Mesothelial cell of epicardium (in vitro differentiated cells): ENCODE measurements at regions not wholly inside any gene's neighbourhood (a gene's known extent, or its start where the extent isn't known, plus 50 kb on each side); places are given as distances from the start of the nearest gene placed in this dataset.
"Not testable (repeated sequence)": the region's sequence is repeated elsewhere in the genome, so short reads cannot be mapped to it uniquely, and the experiment has no call there.

Source experiments
- DNase-seq, 2 experiments: peaks; one replicate each; pipeline ENCODE4 v3.0.0; 2021; ENCODE audit warnings: low spot score in 2 of 2; ENCODE audit not compliant: unreplicated experiment in 2 of 2
- H3K27ac Mint-ChIP-seq: 2 replicates; pipeline ENCODE4 v1.8.0; 2021; ENCODE audit warnings: mixed read lengths
- H3K27me3 Mint-ChIP-seq: 2 replicates; pipeline ENCODE4 v1.8.0; 2021; ENCODE audit warnings: low read depth, mixed read lengths
- H3K36me3 Mint-ChIP-seq: 2 replicates; pipeline ENCODE4 v1.8.0; 2021; ENCODE audit warnings: mixed read lengths
- H3K4me1 Mint-ChIP-seq: 2 replicates; pipeline ENCODE4 v1.8.0; 2021; ENCODE audit warnings: mixed read lengths
- H3K4me3 Mint-ChIP-seq: 2 replicates; pipeline ENCODE4 v1.8.0; 2021; ENCODE audit warnings: mild to moderate bottlenecking, moderate library complexity, mixed read lengths
- H3K9me3 Mint-ChIP-seq: 2 replicates; pipeline ENCODE4 v1.8.0; 2021; ENCODE audit warnings: mixed read lengths
- TF ChIP-seq, protein P1 (sequence below): fragments of 200-600 bp; sonication (generic); IDR thresholded peaks from one replicate; pipeline ENCODE4 v1.5.0; 2021; ENCODE audit warnings: antibody characterized with exemption; ENCODE audit not compliant: unreplicated experiment

DNA sequence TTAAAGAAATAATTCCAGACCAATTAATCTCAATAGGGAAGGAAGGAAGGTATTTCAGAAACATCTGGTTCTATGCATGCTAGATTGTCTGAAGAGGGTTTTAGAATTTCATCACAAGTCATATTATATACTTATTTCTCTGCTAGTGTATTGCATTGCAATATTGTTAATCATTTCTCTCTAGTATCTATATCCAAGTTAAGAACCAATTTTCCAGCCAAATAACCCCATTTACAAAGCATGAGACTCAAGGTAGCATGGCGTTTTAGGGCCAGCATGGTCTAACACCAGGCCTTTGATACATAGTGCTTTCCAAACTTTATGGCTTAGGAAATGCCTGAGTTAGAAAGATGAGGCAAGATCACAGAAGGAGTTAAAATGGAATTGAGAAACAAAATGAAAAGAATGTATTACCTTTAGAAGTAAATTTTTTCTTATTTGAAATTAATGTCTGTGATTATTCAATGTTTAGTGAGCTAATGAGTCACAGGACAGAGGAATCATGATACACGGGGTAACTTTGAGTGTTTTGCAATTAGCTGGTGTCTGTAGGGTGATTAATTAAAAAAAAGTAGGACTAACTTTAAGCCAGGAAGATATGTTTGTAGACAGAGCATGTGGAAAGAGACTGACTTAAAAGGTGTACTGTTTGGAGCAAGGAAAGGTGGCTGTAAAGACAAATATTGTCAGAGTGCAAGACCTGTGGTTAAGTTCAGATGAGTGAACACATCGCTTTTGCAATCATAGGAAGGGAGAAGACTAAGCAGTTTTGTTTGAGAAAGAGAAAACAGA, 1006.2 kb upstream of the CITED2 start:
- H3K27ac Mint-ChIP-seq: no peak overlapping the region
- DNase-seq: no peak
- no peak overlapping the region for H3K4me3 Mint-ChIP-seq
- peaks cover 3% of the 10 kb centered on the region for H3K4me1 Mint-ChIP-seq
- H3K27me3 Mint-ChIP-seq: no peaks in the 10 kb centered on the region
- TF ChIP-seq, protein P1, sequence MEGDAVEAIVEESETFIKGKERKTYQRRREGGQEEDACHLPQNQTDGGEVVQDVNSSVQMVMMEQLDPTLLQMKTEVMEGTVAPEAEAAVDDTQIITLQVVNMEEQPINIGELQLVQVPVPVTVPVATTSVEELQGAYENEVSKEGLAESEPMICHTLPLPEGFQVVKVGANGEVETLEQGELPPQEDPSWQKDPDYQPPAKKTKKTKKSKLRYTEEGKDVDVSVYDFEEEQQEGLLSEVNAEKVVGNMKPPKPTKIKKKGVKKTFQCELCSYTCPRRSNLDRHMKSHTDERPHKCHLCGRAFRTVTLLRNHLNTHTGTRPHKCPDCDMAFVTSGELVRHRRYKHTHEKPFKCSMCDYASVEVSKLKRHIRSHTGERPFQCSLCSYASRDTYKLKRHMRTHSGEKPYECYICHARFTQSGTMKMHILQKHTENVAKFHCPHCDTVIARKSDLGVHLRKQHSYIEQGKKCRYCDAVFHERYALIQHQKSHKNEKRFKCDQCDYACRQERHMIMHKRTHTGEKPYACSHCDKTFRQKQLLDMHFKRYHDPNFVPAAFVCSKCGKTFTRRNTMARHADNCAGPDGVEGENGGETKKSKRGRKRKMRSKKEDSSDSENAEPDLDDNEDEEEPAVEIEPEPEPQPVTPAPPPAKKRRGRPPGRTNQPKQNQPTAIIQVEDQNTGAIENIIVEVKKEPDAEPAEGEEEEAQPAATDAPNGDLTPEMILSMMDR: no peak
- peaks cover 4% of the 10 kb centered on the region for H3K36me3 Mint-ChIP-seq
- peaks cover 11% of the 10 kb centered on the region for H3K9me3 Mint-ChIP-seq

DNA sequence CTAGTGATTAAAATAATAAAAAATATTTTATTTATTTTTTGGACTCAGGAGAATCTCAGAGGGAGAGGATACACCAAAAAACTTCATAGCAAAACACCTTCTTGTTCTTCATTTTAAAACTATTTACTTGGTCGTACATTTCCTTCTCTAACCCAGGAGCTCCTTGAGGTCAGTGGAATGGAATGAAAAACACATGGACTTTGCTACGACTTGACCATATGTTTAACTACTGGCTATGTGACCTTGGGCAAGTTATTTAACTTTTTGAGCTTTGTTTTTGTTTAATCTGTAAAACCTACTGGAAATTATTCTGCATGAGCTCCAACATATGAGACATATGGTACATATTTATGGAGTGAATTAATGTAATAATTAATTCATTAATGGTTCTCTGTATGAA, 1005.5 kb upstream of the CITED2 start:
- H3K4me1 Mint-ChIP-seq: peaks cover 3% of the 10 kb centered on the region
- no peaks in the 10 kb centered on the region for H3K27me3 Mint-ChIP-seq
- no peak overlapping the region for H3K4me3 Mint-ChIP-seq
- peaks cover 6% of the 10 kb centered on the region for H3K9me3 Mint-ChIP-seq
- TF ChIP-seq, protein P1: no peak
- no peak for DNase-seq
- no peak overlapping the region for H3K27ac Mint-ChIP-seq
- H3K36me3 Mint-ChIP-seq: peaks cover 3% of the 10 kb centered on the region

DNA sequence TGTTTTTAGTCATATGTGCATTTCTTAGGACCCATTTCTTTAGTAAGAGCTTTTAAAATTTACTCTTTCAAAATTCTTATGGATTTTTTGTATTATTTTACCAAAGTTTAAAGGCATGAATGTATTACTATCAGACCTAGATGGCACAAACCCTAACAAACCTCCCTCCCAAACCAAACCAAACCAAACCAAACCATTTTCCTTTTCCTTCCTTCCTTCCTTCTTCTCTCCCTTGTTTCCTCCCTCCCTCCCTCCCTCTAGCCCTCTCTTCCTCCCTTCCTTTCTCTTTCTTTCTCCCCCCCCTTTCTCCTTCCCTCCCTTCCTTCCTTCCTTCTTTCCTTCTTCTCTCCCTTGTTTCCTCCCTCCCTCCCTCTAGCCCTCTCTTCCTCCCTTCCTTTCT, 1001.8 kb upstream of the CITED2 start:
- no peaks in the 10 kb centered on the region for H3K36me3 Mint-ChIP-seq
- H3K27me3 Mint-ChIP-seq: no peaks in the 10 kb centered on the region
- no peaks in the 10 kb centered on the region for H3K9me3 Mint-ChIP-seq
- no peak for DNase-seq
- TF ChIP-seq, protein P1: no peak
- H3K4me3 Mint-ChIP-seq: no peak overlapping the region
- H3K27ac Mint-ChIP-seq: no peak overlapping the region
- peaks cover 3% of the 10 kb centered on the region for H3K4me1 Mint-ChIP-seq

DNA sequence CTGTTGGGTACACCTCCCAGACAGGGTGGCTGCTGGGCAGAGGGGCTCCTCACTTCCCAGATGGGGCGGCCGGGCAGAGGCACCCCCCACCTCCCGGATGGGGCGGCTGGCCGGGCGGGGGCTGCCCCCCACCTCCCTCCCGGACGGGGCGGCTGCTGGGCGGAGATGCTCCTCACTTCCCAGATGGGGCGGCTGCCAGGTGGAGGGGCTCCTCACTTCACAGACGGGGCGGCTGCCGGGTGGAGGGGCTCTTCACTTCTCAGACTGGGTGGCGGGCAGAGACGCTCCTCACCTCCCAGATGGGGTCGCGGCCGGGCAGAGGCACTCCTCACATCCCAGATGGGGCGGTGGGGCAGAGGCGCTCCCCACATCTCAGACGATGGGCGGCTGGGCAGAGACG, 999.3 kb upstream of the CITED2 start:
- H3K27ac Mint-ChIP-seq, H3K9me3 Mint-ChIP-seq, H3K27me3 Mint-ChIP-seq, H3K36me3 Mint-ChIP-seq, H3K4me1 Mint-ChIP-seq, DNase-seq, H3K4me3 Mint-ChIP-seq: not testable (repeated sequence)

DNA sequence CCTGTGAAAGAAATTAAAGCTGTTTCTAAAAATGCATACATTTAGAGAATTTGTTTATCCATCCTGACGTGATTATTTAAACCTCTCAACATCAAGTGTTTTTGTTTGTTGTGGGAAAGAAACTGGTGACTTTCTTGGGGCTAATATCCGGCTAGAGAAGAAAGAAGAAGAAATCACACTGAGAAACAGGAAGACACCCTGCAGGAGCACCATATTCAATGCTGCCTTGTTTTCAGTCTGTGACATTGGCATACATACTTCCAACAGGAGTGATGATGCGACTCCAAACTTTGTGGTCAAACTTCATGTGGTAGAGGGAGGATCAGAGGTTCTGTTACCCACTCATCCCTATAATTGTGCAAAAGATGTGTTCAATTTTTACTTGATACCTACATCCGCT, 997.6 kb upstream of the CITED2 start:
- Mint-ChIP-seq H3K36me3 (no peaks in the 10 kb centered on the region), H3K4me3 (no peak overlapping the region), H3K27ac (no peak overlapping the region), H3K27me3 (no peaks in the 10 kb centered on the region), H3K4me1 (no peaks in the 10 kb centered on the region), H3K9me3 (no peaks in the 10 kb centered on the region)
- TF ChIP-seq, protein P1: no peak
- DNase-seq: no peak

DNA sequence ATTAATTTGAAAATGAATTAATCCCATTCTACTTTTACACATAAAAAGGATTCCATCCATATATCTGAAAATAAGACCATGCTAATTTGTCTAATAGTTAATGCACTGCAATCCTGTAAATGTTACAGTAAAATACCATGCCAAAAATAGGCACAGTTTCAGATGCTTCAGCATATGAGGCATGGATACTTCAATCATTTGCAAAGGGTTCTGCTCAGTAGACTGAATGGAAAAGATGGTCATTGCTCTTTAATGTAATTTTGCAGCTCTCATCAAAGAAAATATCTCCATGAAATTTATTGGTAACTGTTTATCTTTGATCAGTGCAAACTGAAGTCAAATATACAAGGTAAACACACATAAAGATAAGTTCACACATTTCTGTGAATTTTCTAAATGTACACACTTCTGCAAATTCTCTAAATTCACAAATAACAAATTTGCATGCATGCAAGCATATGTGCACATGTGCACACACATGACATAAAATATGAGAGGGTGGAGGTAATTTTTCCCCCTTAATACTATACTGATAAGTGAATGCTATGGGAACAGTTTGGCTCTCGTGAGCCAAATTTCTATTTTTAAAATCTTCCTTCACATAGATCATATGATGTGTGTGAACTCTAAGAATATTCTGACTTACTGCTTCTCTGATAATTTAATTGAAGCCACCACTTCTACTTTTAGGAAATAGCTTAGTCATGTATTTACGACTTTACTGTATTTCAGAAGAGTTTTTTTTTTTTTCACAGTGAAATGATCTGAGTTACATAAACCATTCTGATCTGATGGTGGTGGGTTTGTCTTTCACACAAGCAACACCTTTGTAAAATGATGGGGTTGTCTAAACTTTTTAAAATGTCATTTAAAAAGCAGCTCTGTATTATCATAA, 996.8 kb upstream of the CITED2 start:
- Mint-ChIP-seq H3K9me3 (no peaks in the 10 kb centered on the region), H3K27me3 (no peaks in the 10 kb centered on the region), H3K4me3 (no peak overlapping the region), H3K4me1 (no peaks in the 10 kb centered on the region), H3K27ac (no peak overlapping the region), H3K36me3 (no peaks in the 10 kb centered on the region)
- DNase-seq: no peak
- TF ChIP-seq, protein P1: no peak
